H54 (cell line): ENCODE measurements at regions not wholly inside any gene's neighbourhood (a gene's known extent, or its start where the extent isn't known, plus 50 kb on each side); places are given as distances from the start of the nearest gene placed in this dataset.

Experiments
- DNase-seq: peaks from one replicate; pipeline ENCODE4 v3.0.0; 2011; ENCODE audit warnings: low spot score, mixed read lengths; ENCODE audit not compliant: insufficient read length
- FAIRE-seq: peaks from 3 replicates; lab custom pipeline; 2011; peaks lifted over from hg19 to GRCh38; lab: Jason Lieb, UNC
- POLR2A ChIP-seq: IDR thresholded peaks from 2 replicates; pipeline ENCODE4 v1.6.1; 2011; ENCODE audit warnings: low read depth, mild to moderate bottlenecking, low read length

DNA sequence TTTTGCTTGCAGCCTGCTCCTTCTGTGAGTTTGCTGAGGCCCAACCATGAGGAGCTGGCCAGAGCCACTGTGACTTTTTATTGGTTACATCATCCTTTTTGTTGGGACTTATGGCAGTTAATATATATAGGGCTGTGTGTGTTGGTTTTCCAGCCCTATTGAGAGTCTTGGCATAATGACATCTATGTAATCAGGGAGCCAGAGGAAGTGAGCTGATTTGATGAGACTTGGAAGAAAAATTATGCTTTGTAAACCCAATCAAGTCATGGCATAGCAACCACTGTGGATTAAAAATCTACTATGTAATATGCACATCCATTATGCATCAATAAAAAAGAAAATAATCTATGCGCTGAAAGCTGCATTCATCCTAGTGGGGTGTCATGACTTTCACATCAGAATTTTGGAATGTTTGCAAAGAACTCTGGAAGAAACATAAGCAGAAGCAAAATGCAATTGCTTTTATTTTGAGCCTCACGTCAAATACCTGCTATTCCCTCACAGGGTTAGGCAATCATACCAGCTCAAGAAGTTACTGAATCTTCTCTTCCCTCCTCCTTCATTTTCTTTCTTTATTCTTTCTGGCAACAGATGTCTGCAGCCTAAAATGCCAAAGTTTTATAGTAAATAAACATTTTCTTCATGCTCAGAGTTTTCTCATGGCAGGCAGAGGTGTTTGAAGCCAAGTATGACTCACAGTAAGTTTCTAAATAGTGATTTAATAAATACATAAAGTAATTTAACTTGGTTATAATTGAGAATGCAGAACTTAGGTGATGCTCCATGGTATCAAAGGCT lies 308.5 kb downstream of the KCNS3 start:
- FAIRE-seq (no peak), DNase-seq (no peak)
- no peak for TF ChIP-seq POLR2A

DNA sequence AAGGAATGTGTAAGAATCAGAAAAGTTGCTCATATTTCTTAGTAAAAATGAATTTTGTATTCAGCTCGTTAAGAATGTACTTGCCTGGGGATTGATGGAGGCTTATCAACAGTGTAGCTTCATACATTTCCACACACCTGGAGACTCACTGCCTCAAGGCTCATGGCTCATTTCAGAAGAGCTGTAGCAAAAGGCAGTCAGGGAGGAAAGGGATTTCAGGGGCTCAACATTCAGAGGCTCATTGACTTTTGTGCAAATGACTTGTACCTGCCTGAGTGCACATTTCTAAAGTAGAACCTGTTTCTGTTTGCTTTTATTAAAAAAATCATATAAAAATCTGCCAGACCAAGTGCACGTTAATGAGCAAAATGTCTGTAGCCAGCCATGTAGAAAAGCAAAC lies 304.4 kb downstream of the KCNS3 start:
- no peak for TF ChIP-seq POLR2A
- DNase-seq: no peak
- no peak for FAIRE-seq

DNA sequence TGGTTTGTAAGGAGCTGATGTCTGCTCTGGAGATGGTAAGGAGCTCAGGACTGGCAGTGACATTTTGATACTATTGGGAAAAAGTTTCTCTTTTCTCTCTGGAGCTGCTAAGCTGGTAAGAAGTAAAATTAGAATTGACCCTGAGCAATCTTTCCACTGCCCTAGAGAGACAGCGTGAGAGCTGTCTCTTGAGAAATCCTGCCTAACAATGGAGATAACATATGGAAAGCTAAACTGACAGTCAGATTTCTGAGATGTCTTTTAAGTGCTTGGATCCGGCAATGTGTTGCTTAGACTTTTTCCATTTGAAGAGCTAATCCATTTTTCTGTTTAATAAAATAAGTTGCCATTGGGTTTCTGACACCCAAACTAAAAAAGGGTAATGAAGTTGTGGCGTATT lies 302.4 kb downstream of the KCNS3 start:
- no peak for FAIRE-seq
- no peak for DNase-seq
- no peak for TF ChIP-seq POLR2A

DNA sequence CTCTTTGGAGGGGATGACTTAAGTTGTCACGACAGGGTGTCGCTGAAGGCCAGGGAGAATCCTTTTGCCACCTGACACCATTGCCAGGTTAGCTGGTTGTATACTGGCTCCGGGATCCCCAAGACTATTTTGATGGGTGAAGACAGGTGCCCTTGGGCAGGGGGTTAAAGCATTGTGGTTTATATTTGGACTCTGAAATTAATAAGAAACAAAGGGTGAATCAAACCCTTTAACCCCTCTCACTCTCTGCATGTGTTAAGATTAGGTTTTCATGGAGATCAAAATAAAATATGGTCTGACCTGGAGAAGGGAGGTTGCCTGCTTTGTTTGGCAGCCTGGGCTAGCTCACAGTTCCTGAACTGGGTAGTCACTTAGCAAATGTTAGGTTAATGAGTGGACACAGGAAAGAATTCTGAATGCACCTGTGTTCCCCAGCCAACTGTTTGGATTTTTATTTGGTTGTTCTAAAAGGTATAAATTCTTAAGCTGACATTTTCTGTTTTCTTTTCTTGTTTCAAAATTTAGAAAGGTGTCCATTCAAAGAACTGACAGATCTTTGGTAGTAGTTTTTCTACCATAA lies 301.7 kb downstream of the KCNS3 start:
- no peak for TF ChIP-seq POLR2A
- no peak for FAIRE-seq
- DNase-seq: no peak

DNA sequence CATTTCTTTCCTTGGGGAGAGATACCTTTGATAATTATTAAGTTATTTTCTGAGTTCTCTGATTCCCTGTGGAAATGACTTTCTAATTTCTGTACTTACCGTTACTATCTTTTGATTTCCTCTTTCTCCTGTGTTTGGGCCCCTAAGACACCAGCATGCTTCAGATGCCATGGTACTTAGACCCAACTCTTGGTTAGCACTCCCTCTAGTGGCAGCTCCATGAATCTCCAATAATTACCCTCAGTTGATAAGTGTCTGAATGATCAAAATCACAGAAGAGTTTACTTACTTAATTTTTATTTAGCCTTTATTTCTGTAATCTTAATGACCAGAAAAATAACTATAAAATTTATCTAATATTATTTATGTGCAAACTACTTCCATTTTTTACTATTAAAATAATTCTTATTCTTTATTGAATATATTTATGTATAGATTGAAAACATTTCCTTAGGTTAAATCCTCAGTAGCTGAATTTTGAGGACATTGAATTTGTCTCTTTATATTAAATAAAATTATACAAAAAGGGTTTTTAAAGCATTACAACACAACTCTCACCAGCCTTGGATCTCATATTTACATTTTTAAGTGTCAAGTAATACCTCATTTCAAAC lies 300.4 kb downstream of the KCNS3 start:
- DNase-seq: peak; percentile 26
- no peak for TF ChIP-seq POLR2A
- FAIRE-seq: peak; percentile 91

DNA sequence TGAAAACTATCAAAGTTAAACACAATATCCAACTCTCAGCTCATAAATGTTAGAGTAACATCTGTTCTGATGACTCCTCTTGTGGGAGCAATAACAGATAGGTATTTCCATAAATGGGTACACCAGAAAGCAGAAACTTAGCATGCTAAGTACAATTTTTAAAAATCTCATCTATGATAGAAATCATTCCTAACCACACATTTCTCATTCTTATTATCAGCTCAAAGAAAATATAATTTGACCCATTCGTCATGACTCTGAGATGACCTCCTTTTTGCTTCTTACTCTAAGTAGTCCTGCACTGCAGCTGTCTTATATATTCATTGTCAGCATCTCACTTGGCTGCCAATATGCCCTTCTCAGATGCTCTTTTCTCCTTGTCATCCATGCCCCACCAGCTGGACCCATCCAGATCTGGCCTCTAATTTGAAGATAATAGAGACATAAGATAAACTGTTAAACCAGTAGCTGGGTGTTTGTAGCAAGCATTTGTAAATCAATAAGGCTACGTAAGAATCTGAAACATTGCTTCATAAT lies 298.3 kb downstream of the KCNS3 start:
- no peak for TF ChIP-seq POLR2A

DNA sequence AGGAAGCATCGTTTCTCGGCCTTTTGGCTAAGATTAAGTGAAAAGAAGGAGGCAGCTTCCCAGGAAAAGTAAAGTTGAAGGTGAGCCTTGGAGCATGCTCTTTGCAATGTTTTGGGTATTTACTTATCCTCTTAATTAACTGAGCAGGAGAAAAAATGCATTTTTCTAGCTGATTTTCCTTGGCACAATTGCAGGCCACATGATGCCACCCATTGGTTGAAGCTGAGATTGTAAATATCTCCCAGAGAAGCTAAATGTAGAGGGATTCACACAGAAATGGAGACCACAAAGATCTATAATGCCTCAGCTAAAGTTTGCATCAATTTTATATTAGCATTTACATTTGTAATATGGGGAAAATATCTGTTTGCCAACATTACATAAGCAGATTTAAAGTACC lies 294.1 kb downstream of the KCNS3 start:
- DNase-seq (no peak), FAIRE-seq (no peak)
- no peak for TF ChIP-seq POLR2A

More for the DNA sequence above, 298.3 kb downstream of the KCNS3 start:
- FAIRE-seq: no peak
- DNase-seq: no peak

DNA sequence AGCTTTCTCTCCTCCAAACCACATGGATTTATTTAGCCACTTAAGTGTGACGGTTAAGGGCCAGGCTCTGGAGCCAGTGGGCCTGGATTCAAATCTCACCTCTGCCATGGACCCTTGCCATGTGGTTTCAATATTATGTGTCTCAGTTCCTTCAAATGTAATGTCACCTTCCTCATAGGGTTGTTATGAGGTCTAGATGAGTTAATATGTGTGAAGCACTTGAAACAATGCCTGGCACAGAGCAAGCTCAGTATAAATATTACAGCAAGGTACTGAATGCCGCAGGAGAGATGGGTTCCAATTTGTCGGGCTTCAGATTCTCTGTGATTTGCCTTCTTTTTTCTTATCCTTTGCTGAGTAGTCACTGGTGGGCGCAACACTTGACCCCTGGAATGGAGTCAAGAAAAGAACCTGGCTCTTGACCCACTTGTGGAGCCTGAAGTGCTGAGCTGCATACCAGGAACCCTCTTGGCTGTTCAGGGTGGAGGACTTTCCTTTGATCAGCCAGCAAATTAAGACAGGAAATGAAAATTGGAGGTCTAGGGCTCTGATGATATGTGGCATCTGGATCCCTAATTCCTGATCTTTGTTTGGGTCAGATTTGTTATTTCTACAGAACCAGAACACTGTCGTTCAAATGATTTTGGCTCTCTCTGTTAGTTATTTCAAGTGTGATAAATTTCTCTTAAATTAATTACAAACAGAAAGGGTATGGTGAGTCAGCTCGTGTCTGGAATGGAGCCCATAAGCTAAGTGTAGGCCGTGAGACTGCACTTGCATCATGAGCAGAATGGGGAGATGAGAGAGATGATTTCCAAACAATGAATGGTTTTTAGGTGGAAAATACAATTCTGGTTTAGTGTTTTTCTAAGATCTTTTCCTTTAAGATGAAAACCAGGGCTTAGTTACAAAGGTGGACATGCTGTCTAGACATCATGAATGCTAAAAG lies 293.0 kb downstream of the KCNS3 start:
- no peak for FAIRE-seq
- TF ChIP-seq POLR2A: no peak
- no peak for DNase-seq

DNA sequence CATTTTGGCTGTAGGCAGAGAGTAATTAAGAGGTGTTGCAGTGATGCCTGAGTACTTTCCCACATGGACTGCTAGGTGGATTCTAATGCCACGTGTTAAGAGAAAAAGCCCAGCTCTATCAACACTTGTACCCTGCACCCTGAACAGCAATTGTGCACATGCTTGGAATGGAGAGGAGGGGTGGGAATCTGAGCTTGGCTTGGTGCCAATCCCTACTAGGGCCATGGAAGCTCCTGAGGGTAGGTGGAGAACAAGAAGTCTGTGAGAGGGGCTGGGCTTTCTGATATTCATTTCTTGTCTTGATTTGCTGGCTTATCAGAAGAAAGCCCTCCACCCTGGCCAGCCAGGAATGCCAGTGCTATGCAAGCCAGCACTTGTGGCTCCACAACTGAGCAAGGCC lies 292.2 kb downstream of the KCNS3 start:
- DNase-seq (no peak), FAIRE-seq (no peak)
- TF ChIP-seq POLR2A: no peak

DNA sequence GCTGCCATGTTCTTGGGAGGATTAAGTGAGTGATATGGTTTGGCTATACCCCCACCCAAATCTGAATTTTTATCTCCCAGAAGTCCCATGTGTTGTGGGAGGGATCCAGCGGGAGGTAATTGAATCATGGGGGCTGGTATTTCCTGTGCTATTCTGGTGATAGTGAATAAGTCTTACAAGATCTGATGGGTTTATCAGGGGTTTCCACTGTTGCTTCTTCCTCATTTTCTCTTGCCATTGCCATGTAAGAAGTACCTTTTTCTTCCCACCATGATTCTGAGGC lies 291.4 kb downstream of the KCNS3 start:
- FAIRE-seq: no peak
- no peak for DNase-seq
- TF ChIP-seq POLR2A: no peak

DNA sequence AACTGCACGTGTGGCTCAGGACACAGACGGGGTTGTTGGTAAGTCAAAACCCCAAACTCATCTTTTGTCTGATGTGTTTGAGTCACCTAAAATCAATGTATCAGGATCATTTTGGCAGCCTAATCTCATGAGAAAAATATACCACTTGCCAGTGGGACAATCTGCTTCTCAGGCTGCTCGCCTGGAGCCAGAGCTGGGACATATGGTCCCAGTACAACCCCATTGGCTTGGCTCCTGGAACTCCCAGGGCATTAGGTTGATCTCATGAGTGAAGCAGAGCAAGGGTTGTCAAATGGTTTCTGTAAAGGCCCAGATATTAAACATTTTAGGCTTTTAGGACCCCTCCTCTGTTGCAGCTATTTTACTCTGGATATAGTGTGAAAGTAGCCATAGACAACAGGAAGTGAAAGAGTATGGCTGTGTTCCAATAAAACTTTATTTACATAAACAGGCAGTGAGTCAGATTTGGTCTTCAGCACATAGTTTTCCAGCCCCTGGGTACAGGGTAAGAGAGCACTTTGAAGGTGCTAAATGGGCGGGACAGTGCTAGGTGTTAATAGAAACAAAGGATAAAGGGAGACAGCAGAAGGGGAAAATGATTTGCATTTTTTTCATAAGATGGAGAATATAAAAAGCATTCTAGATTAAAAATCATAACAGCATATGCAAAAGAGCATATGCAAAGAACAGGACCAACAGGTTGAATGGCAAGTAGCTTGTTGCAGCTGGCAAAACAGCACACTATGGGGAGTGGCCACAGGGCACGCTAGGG lies 290.8 kb downstream of the KCNS3 start:
- no peak for DNase-seq
- no peak for TF ChIP-seq POLR2A
- FAIRE-seq: no peak

DNA sequence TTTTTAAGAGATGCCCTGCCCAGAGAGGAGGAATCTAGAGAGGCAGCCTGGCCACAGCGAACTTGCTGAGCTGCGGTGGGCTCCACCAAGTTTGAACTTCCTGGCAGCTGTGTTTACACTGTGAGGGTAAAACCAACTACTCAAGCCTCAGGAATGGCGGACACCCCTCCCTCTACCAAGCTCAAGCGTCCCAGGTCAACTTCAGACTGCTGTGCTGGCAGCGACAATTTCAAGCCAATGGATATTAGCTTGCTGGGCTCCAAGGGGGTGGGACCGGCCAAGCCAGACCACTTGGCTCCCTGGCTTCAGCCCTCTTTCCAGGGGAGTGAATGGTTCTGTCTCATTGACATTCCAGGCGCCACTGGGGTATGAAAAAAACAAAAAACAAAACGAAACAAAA lies 289.4 kb downstream of the KCNS3 start:
- DNase-seq (no peak), FAIRE-seq (no peak)

DNA sequence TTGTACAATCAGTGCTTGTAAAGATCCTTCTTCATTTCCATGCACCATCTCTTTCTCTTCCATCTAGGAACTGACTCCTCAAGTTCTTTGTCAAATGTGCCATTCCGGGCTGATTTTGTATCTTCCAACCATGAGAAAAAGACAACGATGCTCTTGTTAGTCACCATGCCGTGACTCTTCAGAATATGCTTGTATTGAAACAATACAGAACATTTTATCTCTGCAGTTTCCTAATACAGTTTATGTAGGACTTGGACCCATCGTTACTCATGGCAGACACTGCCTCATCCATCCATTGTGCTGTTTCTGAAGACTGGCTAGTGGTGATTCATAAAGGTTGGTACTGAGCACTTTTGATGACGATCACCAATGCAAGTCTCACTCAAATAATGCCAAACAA lies 283.2 kb downstream of the KCNS3 start:
- no peak for TF ChIP-seq POLR2A
- FAIRE-seq (no peak), DNase-seq (no peak)

More for the DNA sequence above, 289.4 kb downstream of the KCNS3 start:
- TF ChIP-seq POLR2A: no peak

DNA sequence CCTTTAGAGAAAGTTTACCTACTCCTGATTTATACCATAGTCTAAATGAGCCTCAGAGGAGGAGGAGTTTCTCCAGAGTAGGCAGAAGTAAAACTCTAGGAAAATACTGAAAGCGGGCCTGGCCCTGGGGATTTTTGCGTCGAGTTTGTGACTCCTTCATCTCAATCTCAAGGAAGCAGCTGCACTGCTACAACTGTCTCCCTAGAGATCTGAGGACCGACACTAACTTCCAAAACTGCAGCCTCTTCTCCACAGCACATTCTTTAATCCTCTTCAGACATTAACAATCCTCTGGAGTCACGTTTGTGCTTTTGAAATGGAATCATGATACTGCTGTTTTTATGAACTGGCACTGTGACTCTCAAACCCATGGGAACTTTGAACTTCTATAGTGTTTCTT lies 281.4 kb downstream of the KCNS3 start:
- no peak for TF ChIP-seq POLR2A
- no peak for FAIRE-seq
- DNase-seq: no peak
